Esophagus squamous epithelium (tissue), 5 donors: ENCODE measurements at regions not wholly inside any gene's neighbourhood (a gene's known extent, or its start where the extent isn't known, plus 50 kb on each side); places are given as distances from the start of the nearest gene placed in this dataset.

Source experiments
- DNase-seq: peaks from one replicate; lab custom pipeline; 2025; lab: John Stamatoyannopoulos, UW
- H3K27ac ChIP-seq, 4 donors: fragments of 200-600 bp; sonication (generic); one replicate each; pipeline ENCODE4 v1.5.1; 2016 to 2019; ENCODE audit warnings: mild to moderate bottlenecking in 1 of 4
- H3K27me3 ChIP-seq, 4 donors: fragments of 200-600 bp; sonication (generic); 1 replicate in 3 of 4; 2 replicates in 1 of 4; pipeline versions ENCODE4 v1.5.1 to v1.6.0; 2017 to 2021; ENCODE audit warnings: antibody characterized with exemption in 1 of 4
- H3K36me3 ChIP-seq, 3 donors: fragments of 200-600 bp; sonication (generic); one replicate each; pipeline ENCODE4 v1.5.1; 2016 to 2019
- H3K4me1 ChIP-seq, 3 donors: fragments of 200-600 bp; sonication (generic); one replicate each; pipeline ENCODE4 v1.5.1; 2017 to 2019
- H3K4me3 ChIP-seq, 4 donors: fragments of 200-600 bp; sonication (generic); 1 replicate in 3 of 4; 2 replicates in 1 of 4; pipeline ENCODE4 v1.5.1; 2016 to 2019; ENCODE audit warnings: mild to moderate bottlenecking in 2 of 4, moderate library complexity in 1 of 4
- H3K9me3 ChIP-seq, 3 donors: fragments of 200-600 bp; sonication (generic); one replicate each; pipeline ENCODE4 v1.5.1; 2016 to 2019
- POLR2A ChIP-seq, 4 donors: fragments of 450-650 bp; IDR thresholded peaks; one replicate each; pipeline ENCODE4 v1.6.1; 2017; ENCODE audit warnings: antibody characterized with exemption in 4 of 4, mild to moderate bottlenecking in 4 of 4, moderate library complexity in 3 of 4
- WGBS, 2 donors: methylation state at CpG; one replicate each; pipeline ENCODE4 v1.1.5; 2018; 5-methylcytosine and 5-hydroxymethylcytosine counted together
- intact Hi-C: fragments of 100-400 bp; cut with DNase I; formaldehyde crosslinking; loops from one replicate; pipeline ENCODE4 v1.15.0; 2022
- TF ChIP-seq, protein P1 (sequence below), 6 experiments: fragments of 450-650 bp in 4 of 6; fragments of 200-600 bp in 2 of 6; sonication (generic) in 2 of 6; IDR thresholded peaks; one replicate each; pipeline ENCODE4 v1.5.1; 2016 to 2019; ENCODE audit warnings: antibody characterized with exemption in 6 of 6, mild to moderate bottlenecking in 4 of 6, moderate library complexity in 4 of 6
- donor health status: DM: yes; HTN: yes; CAD: no.

DNA sequence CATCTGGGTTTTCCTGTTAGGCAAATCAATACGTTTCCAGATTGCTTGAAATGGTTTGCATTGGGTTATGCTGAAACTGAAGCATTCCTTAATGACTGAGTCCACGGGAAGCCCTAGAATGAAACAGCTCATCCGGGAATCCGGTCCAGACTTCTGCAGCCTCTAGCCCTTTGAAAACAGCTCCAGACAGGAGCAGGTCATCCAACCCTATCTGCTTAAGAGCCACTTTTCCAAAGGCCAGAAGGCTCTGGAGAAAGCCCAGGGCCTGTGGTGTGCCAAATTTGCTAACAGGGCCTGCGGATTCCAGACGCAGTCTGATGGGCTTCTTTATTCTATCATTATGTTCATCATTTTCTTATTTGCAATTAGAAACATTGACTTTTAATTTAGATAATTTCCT is 265.4 kb downstream of the SKIDA1 start:
- Histone ChIP-seq H3K27me3 (no peaks in the 10 kb centered on the region), H3K9me3 (peaks cover 0 to 3% (median 0%) of the 10 kb centered on the region in 3 donors), H3K36me3 (no peaks in the 10 kb centered on the region), H3K4me1 (peaks cover 0 to 17% (median 4%) of the 10 kb centered on the region in 3 donors), H3K4me3 (no peak overlapping the region), H3K27ac (no peak overlapping the region)
- WGBS, 2 donors = 80 to 88% methylated on average over 6 of the region's 6 CpGs
- no peak for DNase-seq
- no peak for TF ChIP-seq POLR2A (IDR thresholded peaks at IDR 0.05)
- TF ChIP-seq, protein P1, sequence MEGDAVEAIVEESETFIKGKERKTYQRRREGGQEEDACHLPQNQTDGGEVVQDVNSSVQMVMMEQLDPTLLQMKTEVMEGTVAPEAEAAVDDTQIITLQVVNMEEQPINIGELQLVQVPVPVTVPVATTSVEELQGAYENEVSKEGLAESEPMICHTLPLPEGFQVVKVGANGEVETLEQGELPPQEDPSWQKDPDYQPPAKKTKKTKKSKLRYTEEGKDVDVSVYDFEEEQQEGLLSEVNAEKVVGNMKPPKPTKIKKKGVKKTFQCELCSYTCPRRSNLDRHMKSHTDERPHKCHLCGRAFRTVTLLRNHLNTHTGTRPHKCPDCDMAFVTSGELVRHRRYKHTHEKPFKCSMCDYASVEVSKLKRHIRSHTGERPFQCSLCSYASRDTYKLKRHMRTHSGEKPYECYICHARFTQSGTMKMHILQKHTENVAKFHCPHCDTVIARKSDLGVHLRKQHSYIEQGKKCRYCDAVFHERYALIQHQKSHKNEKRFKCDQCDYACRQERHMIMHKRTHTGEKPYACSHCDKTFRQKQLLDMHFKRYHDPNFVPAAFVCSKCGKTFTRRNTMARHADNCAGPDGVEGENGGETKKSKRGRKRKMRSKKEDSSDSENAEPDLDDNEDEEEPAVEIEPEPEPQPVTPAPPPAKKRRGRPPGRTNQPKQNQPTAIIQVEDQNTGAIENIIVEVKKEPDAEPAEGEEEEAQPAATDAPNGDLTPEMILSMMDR (IDR thresholded peaks at IDR 0.05) = no peak
- intact Hi-C loops = no loop called here

DNA sequence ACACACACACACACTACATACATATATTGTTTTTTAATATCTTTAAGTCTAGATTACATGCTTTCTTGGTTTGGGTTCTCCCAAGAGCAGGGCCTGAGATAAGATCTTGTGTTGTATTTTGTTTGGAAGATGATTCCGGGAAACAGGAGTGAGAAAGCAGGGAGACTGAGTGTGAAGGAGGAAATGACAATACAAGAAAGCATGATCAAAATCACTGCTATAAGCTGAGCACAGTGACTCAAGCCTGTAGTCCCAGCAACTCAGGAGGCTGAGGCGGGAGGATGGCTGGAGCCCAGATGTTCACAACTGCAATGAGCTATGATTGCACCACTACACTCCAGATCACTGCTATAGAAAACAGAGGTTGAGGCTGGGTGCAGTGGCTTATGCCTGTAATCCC is 267.6 kb downstream of the SKIDA1 start:
- 69 to 97% methylated on average over 2 of the region's 2 CpGs for WGBS, 2 donors
- H3K27ac ChIP-seq = no peak overlapping the region
- TF ChIP-seq, protein P1 (IDR thresholded peaks at IDR 0.05) = no peak
- TF ChIP-seq POLR2A (IDR thresholded peaks at IDR 0.05) = no peak
- H3K4me1 ChIP-seq = no peaks in the 10 kb centered on the region
- no peak for DNase-seq
- H3K9me3 ChIP-seq = no peaks in the 10 kb centered on the region
- no peak overlapping the region for H3K4me3 ChIP-seq
- intact Hi-C loops = no loop called here
- H3K36me3 ChIP-seq = no peaks in the 10 kb centered on the region
- peaks cover 0 to 4% (median 0%) of the 10 kb centered on the region in 4 donors for H3K27me3 ChIP-seq

DNA sequence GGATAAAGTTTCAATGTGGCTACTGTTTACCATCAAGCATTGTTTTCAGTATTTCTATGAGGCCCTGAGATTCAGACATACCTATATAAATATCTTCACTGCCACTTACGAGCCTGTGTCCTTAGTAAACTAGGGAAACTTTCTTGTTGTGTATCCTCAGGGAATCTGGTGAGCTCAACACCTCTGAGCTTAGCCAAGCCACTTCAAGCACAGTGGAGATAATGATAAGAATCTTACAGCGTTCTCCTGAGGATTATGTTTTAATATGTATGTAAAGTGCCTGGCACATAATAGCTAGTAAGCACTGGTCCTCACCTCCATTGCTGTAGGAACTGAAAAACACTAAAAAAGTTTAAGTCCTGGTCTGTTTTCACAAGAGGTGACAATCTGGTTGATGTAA is 268.3 kb downstream of the SKIDA1 start:
- no peaks in the 10 kb centered on the region for H3K36me3 ChIP-seq
- 88% methylated on average over 2 of the region's 2 CpGs for WGBS, 2 donors
- H3K27ac ChIP-seq = no peak overlapping the region
- H3K4me1 ChIP-seq = no peaks in the 10 kb centered on the region
- no peak for DNase-seq
- H3K27me3 ChIP-seq = peaks cover 0 to 6% (median 0%) of the 10 kb centered on the region in 4 donors
- intact Hi-C loops = no loop called here
- no peaks in the 10 kb centered on the region for H3K9me3 ChIP-seq
- H3K4me3 ChIP-seq = no peak overlapping the region
- TF ChIP-seq, protein P1 (IDR thresholded peaks at IDR 0.05) = no peak
- no peak for TF ChIP-seq POLR2A (IDR thresholded peaks at IDR 0.05)

DNA sequence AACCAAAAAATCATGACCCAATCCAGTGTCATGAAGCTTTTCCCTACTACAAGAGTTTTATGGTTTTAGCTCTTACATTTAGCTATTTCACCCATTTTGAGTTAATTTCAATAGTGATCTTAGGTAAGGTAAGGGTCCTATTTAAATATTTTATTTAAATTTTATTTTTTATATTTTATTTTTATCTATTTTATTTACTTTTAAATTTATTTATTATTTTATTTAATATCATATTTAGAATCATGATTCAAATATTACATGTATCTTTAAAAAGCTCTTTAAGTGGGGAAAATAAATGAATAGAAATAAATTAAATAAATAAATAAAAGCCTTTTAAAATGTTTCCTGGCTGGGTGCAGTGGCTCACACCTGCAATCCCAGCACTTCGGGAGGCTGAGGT is 276.0 kb downstream of the SKIDA1 start:
- Histone ChIP-seq H3K36me3 (no peaks in the 10 kb centered on the region), H3K4me3 (no peak overlapping the region), H3K27me3 (peaks cover 0 to 6% (median 0%) of the 10 kb centered on the region in 4 donors), H3K27ac (no peak overlapping the region), H3K9me3 (no peaks in the 10 kb centered on the region), H3K4me1 (no peaks in the 10 kb centered on the region)
- DNase-seq = no peak
- intact Hi-C loops = no loop called here
- WGBS, 2 donors = 64 to 70% methylated on average over 1 of the region's 1 CpG
- TF ChIP-seq POLR2A (IDR thresholded peaks at IDR 0.05) = no peak
- TF ChIP-seq, protein P1 (IDR thresholded peaks at IDR 0.05) = no peak

DNA sequence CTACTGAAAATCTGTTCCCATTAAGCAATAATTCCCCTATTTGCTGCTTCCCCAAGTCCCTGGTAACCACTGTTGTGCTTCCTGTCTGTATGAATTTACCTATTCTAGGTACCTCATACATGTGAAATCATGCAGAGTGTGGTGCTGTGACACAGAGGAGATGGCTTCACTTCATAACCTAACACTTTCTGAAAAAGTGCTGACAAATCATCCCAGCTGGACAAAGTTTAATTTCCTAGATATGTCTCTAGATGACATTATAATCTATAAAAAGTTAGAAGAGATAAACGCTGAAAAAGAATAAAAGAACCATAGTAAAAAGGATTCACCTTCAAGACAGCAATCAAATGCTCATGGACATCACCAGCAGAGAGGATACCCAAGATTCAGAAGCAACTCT is 277.9 kb downstream of the SKIDA1 start:
- no peak for DNase-seq
- peaks cover 0 to 3% (median 0%) of the 10 kb centered on the region in 4 donors for H3K27me3 ChIP-seq
- 75 to 82% methylated on average over 1 of the region's 1 CpG for WGBS, 2 donors
- no peaks in the 10 kb centered on the region for H3K4me1 ChIP-seq
- intact Hi-C loops = no loop called here
- H3K36me3 ChIP-seq = no peaks in the 10 kb centered on the region
- H3K9me3 ChIP-seq = no peaks in the 10 kb centered on the region
- TF ChIP-seq POLR2A (IDR thresholded peaks at IDR 0.05) = no peak
- TF ChIP-seq, protein P1 (IDR thresholded peaks at IDR 0.05) = no peak
- H3K27ac ChIP-seq = no peak overlapping the region
- no peak overlapping the region for H3K4me3 ChIP-seq
